HG03521 (cell line): ENCODE measurements at regions not wholly inside any gene's neighbourhood (a gene's known extent, or its start where the extent isn't known, plus 50 kb on each side); places are given as distances from the start of the nearest gene placed in this dataset.
"Not testable (repeated sequence)": the region's sequence is repeated elsewhere in the genome, so short reads cannot be mapped to it uniquely, and the experiment has no call there.

ENCODE experiments used
- ATAC-seq: cut with Tn5 transposase; IDR thresholded peaks from one replicate; pipeline ENCODE4 v1.9.1; 2021; ENCODE audit warnings: mild to moderate bottlenecking, moderate library complexity; ENCODE audit not compliant: unreplicated experiment

DNA sequence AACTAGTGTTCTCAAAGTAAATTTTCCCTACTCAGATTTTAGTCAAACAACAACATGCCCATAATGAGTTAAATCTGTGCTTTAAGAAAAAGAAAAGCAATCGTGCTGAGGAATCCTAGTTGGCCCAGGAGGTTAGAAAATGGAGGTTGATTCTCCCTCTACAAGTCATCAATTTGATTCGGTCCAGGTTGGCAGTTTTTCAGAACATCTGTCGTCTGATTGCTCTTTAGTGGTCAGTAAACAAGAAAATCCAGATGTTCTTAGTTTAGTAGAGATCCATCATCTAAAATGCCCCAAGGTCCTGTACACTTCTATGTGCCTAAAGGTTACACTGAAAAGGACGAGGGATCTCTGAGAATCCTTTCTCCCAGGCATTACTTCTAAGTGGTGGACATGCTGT, 659.2 kb downstream of the MTRR start:
- no peak for ATAC-seq

GRCh38 chr5:8538821-8539220, 669.9 kb downstream of the MTRR start:
- ATAC-seq, result no peak

GRCh38 chr5:8540317-8540716, 671.4 kb downstream of the MTRR start:
- no peak for ATAC-seq

DNA sequence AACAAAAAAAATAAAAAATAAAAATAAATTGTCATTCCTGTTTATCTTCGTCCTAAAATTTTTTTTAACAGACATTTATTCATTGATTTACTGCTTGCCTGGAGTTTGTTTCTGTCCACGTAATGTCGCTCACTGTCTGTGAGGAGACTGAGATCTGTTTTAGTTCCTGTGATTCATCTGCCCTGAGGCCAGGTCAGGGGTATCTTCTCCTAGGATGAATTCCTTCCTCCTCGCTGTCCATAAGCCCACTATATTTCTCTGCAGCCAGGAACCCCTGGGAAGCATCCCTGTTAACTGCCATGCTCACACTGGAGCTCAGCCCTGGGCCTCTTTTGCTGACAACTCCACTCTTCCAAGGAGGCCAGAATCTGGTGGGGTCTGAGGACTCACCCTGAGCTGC, 682.0 kb downstream of the MTRR start:
- ATAC-seq, result no peak

GRCh38 chr5:8553364-8553763, 684.4 kb downstream of the MTRR start:
- no peak for ATAC-seq

DNA sequence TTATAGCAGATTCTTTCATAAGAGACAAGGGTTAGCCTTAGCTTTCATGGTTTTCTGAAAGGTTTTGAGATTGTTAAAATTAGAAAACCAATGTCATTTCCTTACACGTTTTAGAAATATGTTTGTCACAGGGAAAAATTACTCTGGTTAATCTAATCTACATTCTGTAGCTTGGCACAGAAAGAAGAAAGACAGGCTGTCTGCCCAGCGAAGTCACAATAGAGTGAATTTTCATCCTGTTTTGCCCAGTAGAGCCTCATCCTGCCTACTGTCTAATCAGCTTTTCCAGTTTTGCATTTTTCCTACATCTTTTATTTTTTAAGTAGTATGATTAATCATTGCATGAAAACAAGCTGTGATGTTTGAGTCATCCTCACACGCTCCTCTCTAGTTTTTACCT, 688.8 kb downstream of the MTRR start:
- ATAC-seq, result no peak

DNA sequence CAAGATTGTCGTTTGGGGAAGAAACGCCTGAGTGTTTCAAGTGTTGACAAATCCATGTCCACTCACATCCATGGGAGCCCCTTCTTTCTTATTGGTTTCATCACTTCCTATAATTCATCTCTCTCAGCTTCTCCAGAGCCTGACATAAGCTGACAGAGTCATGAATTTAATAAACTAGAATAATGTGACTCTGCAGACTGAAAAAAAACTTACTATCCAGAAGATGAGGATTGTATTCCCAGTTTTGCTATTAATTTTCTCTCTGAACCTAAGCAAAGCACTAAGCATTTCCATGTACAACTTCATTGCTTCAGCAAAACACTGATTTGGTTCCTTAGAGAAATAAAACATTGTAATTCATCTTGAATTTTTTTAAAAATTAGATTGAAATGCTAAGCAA, 691.8 kb downstream of the MTRR start:
- no peak for ATAC-seq

- no peak for ATAC-seq
These were observed 692.4 kb downstream of the MTRR start for GRCh38 chr5:8561224-8561840.

DNA sequence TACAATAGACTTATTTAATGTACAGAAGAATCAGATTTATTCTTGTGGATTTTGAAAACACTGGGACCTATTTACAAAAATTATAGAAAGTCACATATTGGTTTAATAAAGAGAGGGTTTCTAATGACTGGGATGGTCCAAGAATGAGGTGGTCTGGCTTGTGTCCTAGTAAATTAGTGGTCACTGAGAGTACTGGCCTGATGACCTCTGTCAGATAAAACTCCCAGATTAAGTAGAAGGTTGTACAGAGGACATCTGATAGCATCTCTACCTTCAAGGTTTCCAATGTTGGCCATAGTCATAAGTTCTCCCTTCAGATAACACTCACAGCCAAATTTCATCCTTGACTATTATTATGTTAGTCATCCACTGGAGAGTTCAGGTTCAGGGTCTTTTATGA, 692.9 kb downstream of the MTRR start:
- no peak for ATAC-seq

DNA sequence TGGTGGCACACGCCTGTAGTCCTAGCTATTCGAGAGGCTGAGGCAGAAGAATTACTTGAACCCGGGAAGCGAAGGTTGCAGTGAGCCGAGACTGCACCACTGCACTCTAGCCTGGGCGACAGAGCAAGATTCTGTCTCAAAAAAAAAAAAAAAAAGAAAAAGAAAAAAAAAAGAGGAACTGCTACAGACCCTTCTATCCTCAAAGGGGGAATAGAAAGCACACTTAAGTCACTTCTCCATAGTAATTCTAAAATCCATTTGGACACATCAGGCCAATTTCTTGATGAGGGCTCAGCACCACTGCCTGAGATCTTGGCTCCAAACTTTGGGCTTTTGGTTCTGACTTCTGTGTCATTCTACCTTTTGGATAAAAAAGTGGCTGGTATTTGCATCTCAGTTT, 694.6 kb downstream of the MTRR start:
- not testable (repeated sequence) for ATAC-seq

- ATAC-seq, result no peak
These were observed 699.9 kb downstream of the MTRR start for GRCh38 chr5:8568858-8569257.

DNA sequence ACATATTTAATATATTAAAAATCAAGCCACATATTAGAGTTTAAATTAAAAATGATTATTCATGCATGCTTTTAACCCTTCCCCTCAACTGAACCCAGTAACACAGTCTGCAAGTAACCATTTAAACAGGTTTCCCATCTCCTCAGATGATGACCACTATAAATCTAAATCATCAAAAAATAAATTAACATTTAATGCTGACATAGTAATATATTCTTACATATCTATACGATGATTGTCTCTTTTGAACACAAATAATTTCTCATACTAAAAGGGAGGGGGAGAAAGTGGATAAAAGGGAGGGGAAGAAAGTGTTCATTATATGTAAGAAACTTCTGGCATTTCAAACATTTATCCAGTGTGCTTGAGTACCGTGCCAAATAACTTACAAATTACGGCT, 701.6 kb downstream of the MTRR start:
- no peak for ATAC-seq

DNA sequence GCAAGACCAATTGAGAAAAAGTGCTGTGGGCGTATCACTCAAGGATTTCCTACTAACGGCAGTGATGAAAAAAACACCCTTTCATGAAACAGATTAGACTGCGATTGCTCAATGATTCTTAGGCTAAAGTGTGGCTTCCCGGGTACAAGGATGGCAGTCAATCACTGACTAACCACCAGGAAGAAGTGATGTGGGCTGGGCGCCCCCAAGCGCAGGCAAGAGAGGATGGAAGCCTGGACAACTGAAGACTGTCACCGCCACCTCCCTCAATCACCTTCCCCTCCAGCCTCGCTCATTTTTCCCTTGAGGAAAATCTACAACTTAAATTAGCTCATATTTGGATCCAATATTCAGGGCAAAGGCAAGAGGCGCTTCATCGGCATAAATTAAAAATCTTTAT, 707.2 kb downstream of the MTRR start:
- no peak for ATAC-seq

DNA sequence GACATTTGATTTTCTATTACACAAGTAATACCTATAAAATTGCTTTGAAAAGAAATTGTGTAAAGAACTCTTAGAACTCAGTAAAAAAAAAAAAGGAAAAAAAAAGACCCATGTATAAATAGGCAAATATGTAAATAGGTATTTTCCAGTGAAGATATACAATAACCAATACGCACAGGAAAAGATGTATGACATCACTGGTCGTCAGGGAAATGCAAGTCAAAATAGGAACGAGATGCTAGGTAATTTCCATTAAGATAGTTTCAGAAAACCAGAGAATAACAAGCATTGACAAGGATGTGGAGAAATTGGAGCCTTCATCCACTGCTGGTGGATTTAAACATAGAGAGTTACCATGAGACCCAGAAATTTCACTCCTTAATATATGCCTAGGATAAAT, 708.8 kb downstream of the MTRR start:
- no peak for ATAC-seq

GRCh38 chr5:8580298-8580697, 711.4 kb downstream of the MTRR start:
- no peak for ATAC-seq

- ATAC-seq, result no peak
These were observed 712.1 kb downstream of the MTRR start for GRCh38 chr5:8581047-8581446.

DNA sequence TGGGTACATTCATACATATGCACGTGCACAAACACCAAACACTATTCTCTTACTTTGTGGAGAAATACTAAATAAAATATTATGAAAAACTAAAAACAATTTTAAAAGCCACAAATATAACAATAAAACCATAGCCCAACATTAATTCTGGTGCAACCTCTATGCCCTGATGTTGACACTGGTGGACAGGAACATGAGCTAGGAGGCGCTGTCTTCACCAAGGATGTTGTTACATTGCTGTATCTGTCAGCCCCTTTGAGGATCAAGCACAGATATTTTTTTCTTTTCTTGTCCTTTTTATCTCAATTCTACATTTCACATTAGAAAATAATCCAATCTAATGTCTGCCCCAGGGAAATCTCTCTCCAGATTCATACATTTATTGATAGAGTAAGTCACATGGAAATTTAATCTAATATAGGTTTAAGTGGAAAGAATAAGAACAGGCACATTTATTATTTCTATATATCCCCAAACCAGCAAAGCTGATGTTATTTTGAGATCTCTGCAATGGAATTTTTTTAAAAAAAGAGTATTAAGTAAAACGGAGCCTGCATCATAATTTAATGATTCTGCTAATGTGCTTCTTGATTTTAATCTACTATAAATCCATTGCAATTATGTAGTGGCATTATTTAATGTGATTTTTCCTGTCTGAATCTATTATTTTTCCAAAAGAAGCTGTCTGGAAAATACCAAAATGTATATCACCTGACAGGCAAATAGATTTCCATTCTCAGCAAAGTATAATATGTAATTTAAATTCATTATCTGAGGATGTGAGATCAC, 716.5 kb downstream of the MTRR start:
- no peak for ATAC-seq

DNA sequence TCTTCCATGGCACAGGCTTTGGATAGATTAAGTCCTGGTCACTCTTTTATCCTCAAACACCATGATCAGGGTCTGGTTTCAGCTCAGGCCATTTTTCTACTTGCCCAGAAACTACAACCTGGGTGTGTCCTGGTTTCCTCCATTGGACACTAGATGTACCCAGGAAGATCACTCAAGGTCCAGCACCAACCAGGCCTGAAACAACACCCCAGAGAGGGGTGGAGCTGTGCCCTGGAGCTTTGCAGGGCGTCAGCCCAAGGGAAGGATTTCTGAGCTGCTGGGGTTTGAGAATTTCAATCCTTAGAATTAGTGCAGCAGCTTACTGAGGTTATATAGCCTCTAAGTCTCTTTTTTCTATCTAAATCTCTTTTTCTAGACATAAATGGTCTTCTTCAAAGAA, 722.0 kb downstream of the MTRR start:
- no peak for ATAC-seq

DNA sequence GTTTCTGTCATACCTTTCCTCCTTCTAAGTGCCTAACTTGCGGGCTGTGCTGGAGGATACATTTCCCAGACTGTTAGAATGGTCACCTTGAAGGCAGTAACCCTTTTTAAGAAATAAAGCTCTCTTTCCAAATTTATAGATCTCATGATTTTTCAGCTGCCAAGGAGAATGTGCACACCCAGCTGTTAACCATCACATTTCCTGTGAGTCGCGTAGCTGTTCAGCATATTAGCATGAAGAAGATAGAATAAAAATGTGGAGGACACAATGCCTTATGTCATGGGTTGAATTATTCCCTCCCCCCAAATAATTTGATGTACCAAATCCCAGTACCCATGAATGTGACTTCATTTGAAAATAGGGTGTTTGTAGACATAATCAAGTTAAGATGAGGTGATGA, 729.4 kb downstream of the MTRR start:
- no peak for ATAC-seq

DNA sequence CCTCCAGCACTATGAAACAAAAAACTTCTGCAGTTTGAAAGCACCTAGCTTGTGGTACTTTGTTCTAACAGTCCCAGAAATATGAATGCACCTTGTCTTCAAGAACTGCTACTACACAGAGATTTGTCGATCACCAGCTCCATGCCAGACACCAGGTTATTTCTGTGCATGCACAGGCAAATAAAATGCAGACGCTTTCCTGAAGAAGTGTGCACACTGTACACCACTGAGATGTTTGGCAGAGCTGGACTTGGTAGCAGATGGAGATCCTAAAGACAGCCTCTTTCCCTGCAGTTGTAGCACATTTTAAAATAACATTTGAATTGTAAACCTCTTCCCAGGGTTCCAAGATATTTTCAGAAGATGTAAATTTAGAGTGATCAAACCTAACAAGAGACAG, 730.0 kb downstream of the MTRR start:
- no peak for ATAC-seq

GRCh38 chr5:8600843-8601242, 731.9 kb downstream of the MTRR start:
- no peak for ATAC-seq

GRCh38 chr5:8601831-8602354, 732.9 kb downstream of the MTRR start:
- ATAC-seq, result no peak

GRCh38 chr5:8606231-8606630, 737.3 kb downstream of the MTRR start:
- ATAC-seq, result no peak
